HG02571 (cell line): ENCODE measurements at regions not wholly inside any gene's neighbourhood (a gene's known extent, or its start where the extent isn't known, plus 50 kb on each side); places are given as distances from the start of the nearest gene placed in this dataset.
"Not testable (repeated sequence)": the region's sequence is repeated elsewhere in the genome, so short reads cannot be mapped to it uniquely, and the experiment has no call there.

ENCODE experiments used
- ATAC-seq: cut with Tn5 transposase; IDR thresholded peaks from one replicate; pipeline ENCODE4 v1.9.1; 2021; ENCODE audit warnings: mild to moderate bottlenecking, moderate library complexity; ENCODE audit not compliant: unreplicated experiment

DNA sequence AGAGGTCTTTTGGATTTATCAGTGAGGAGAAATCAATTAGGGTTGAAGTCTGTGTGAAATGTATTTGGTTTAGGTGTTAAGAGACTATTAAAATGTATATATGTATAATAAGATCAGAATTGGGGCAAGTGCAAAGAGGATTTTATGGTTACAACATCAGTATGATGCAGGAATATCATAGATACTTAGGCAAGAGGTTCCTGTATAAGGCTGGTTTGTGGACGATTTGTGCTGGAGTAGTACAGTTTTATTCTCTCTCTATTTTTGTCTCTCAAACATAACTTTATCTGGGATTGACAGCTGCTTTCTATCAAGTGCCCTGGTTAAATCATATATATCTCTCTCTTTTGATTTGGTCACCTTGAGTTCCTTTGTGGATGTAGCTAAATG is 142.5 kb downstream of the CTH start:
- ATAC-seq: no peak

GRCh38 chr1:70554341-70554740 is 143.3 kb downstream of the CTH start:
- ATAC-seq: no peak

DNA sequence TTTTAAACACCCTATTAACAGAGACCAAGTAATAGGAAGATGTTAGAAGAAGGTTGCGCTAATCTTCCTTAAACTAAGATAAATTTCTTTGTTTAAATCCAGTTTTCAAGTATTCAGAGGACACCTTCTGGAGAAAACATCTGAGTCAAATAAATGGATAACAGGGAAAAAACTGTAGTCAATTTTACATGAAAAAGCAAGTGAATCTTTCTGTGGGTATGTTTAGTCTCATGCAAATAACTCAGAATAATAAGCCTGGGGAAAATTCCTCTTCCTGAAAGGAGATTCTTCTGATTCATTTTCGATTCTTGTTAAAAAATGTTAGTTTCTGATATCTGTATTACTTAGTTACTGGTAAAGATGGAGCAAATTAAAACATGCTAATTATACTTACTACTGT is 145.5 kb downstream of the CTH start:
- ATAC-seq: no peak

GRCh38 chr1:70567167-70567566 is 156.1 kb downstream of the CTH start:
- ATAC-seq: no peak

DNA sequence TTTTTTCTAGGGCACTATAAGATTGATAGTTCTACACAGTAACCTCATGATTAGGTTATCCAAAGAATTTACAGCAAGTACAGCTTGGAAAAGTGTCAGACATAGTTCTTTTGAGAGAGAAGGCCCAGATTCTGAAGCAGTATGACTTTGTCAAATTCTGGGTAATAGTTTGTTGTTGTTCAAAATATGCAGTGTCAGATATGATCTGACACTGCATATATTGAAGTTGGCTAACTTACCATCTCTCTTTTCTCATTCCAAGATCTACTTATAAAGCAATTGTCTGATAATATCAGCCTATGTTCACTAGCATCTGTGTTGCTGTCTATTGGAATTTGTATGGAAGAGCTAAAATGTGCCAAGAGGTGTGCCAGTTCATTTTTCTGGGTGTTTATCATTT is 160.1 kb downstream of the CTH start:
- no peak for ATAC-seq

DNA sequence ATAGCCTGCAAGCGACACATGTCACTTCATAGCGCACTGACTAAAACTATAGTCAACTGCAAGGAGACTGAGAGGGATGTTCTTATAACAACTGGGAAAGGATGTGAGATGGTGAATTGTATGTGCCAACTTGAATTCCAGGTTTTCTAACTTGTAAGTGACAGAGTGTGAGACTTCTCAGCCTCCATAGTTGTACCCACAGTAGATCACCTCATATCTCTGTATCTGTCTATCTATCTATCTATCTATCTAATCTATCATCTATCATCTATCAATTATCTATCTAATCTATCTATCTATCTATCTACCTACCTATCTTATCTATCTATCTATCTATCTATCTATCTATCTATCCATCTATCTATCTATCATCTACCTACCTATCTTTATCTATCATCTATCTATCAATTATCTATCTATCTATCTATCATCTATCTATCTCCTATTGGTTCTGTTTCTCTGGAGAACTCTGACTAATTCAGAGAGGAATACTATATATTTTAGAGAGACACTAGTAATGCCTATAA is 162.3 kb downstream of the CTH start:
- ATAC-seq: no peak

- ATAC-seq: no peak
Observed at GRCh38 chr1:70581661-70582060, 170.6 kb downstream of the CTH start.

GRCh38 chr1:70583522-70583921 is 172.5 kb downstream of the CTH start:
- ATAC-seq: no peak

GRCh38 chr1:70586046-70586445 is 175.0 kb downstream of the CTH start:
- no peak for ATAC-seq

DNA sequence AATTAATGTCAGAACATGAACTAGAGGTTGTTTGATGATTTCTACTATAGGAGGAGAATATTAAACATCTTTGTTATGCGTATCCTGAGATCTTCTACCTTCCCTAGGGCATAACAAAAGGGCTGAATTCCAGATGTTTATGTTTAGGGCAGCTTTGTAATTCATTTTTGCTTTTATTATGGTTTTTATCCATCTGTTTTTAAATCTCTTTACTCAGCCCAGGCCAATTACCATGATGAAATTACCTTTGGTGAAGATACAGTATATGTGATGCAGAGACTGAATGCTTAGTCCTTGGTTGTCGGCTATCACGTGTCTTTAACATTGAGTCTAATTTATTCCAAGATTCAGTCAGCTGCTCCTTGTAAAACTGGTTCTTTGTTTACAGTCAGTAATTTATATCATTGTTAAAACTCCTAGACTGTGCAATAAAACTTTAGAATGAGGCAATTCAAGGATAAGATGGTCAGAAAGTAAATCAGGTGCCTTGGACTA is 176.9 kb downstream of the CTH start:
- no peak for ATAC-seq

DNA sequence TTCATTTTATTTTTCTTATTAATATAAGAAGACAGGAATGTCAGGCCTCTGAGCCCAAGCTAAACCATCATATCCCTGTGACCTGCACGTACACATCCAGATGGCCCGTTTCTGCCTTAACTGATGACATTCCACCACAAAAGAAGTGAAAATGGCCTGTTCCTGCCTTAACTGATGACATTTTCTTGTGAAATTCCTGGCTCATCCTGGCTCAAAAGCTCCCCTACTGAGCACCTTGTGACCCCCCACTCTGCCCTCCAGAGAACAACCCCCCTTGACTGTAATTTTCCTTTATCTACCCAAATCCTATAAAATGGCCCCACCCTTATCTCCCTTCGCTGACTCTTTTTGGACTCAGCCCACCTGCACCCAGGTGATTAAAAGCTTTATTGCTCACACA is 182.5 kb downstream of the CTH start:
- not testable (repeated sequence) for ATAC-seq

DNA sequence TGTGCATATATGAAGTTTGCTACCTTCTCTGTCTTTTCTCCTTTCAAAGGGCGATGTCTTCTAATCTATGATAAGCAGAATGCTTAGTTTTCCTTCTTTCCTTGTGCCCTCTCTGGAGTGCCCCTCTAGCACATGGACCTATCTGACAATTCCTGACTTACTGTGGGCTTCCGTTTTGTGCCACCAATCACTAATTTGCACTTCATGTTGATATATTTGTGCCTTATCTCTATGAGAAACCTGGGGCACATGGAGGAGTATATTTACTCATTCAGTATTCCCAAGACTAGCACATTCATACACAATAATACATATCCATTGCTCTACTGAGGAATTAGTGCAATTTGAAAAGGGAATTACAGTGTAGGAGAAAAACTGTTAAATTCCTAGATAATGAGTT is 197.7 kb downstream of the CTH start:
- no peak for ATAC-seq

DNA sequence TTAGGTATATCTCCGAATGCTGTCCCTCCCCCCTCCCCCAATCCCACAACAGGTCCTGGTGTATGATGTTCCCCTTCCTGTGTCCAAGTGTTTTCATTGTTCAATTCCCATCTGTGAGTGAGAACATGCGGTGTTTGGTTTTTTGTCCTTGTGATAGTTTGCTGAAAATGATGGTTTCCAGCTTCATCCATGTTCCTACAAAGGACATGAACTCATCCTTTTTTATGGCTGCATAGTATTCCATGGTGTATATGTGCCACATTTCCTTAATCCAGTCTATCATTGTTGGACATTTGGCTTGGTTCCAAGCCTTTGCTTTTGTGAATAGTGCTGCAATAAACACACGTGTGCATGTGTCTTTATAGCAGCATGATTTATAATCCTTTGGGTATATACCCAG is 199.1 kb downstream of the CTH start:
- not testable (repeated sequence) for ATAC-seq

- no peak for ATAC-seq
Observed at GRCh38 chr1:70616946-70617345, 205.9 kb downstream of the CTH start.

- no peak for ATAC-seq
Observed at GRCh38 chr1:70617728-70618127, 206.7 kb downstream of the CTH start.

- ATAC-seq: no peak
Observed at GRCh38 chr1:70627910-70628309, 216.8 kb downstream of the CTH start.

GRCh38 chr1:70628973-70629372 is 217.9 kb downstream of the CTH start:
- no peak for ATAC-seq

DNA sequence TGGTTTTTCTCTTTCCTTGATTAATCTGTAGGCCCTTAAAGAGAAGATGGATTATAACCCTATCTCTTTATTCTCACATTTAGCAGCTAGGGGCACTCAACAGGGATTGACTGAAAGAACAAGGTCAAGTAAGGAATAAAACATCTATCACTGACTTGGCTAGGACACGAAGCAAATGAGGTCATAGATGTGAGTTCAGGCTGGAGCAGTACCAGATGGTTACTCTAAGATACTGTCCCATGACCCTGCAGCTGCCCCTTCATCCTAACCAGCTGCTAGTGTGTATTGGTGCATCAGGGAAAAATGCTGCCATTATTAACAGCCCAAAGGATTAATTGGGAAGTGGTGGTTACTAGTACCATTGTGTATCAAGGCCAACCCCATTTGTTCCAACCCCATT is 221.9 kb downstream of the CTH start:
- no peak for ATAC-seq

GRCh38 chr1:70635868-70636267 is 224.8 kb downstream of the CTH start:
- no peak for ATAC-seq

GRCh38 chr1:70641868-70642267 is 230.8 kb downstream of the CTH start:
- no peak for ATAC-seq

- no peak for ATAC-seq
Observed at GRCh38 chr1:70656361-70656760, 245.3 kb downstream of the CTH start.

DNA sequence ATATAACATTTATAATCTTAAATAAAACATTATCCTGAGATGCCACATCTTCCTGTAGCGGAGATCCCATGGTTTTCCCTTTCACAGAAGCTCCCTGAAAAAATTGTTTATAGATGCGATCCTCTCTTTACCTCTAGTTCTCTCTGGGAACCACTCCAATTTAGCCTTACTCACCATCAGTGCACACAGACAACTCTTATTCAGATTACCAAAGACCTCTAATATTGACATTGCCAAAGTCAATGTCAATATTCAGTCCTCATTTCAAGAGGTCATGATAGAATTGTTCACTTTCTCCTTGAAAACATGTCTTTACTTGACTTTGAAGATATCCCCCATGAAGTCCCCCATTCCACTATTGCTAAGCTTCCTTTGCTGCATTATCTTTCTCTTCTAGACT is 248.8 kb downstream of the CTH start:
- no peak for ATAC-seq

- no peak for ATAC-seq
Observed at GRCh38 chr1:70666381-70667140, 255.5 kb downstream of the CTH start.
